Fibroblast of skin of right quadriceps (primary cell): ENCODE measurements at regions not wholly inside any gene's neighbourhood (a gene's known extent, or its start where the extent isn't known, plus 50 kb on each side); places are given as distances from the start of the nearest gene placed in this dataset.
"Not testable (repeated sequence)": the region's sequence is repeated elsewhere in the genome, so short reads cannot be mapped to it uniquely, and the experiment has no call there.

Experiments
- DNase-seq: peaks from one replicate; pipeline ENCODE4 v3.0.0-alpha.2; 2013

DNA sequence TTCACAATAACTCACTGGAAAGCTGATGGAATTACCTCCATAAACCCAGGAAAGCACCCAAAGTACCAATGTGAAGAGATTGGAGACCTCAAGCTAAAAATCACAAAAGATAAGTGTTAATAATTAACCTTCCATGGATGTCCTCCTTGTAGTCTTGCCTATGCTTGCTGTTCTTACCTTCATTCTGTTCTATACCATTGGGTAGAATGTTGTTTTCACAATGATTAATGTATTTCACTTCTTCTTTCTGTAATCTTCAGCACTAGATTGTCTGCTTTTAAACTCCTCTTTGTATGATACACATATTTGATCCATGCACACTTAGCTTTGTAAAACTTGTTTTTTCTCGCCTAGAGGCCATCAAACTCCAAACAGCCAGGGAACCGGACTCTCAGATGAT, 570.3 kb downstream of the RAPGEF2 start:
- DNase-seq, result no peak

DNA sequence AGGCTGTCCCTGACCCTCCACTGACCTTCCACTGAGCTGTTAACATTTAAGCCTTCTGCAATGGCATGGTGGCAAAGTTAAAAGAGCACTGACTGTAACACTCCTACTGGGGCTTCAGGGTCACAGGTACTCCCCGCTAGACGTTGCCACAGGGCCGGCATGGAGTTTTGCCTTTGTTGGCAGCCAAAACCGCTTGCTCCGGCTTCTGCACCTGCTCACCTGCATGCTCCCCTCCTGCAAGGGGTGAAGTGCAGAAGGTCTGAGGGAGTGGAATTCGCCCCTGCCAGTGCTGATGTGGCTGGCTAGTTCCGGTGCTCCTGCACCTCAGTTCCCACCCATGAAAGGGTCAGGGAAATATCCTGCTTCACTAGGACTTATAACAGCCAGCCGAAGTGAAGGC, 571.4 kb downstream of the RAPGEF2 start:
- no peak for DNase-seq

- no peak for DNase-seq
Measured at GRCh38 chr4:159677521-159677920, 574.6 kb downstream of the RAPGEF2 start.

DNA sequence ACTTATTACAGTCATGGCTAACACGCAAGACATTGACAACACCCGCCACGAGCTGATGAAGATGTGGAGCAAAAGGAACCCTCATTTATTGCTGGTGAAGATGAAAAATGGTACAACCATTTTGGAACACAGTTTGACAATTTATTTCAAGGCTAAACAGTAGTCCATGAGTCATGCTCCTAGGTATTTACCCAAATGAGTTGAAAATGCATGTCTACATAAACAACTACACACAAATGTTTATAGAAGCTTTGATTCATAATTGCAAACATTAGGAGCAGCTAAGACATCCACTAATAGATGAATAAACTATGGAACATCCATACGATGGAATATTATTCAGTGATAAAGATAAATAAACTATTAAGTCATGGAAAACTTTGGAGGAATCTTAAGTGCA, 580.1 kb downstream of the RAPGEF2 start:
- no peak for DNase-seq

- DNase-seq, result no peak
Measured at GRCh38 chr4:159684061-159684460, 581.2 kb downstream of the RAPGEF2 start.

DNA sequence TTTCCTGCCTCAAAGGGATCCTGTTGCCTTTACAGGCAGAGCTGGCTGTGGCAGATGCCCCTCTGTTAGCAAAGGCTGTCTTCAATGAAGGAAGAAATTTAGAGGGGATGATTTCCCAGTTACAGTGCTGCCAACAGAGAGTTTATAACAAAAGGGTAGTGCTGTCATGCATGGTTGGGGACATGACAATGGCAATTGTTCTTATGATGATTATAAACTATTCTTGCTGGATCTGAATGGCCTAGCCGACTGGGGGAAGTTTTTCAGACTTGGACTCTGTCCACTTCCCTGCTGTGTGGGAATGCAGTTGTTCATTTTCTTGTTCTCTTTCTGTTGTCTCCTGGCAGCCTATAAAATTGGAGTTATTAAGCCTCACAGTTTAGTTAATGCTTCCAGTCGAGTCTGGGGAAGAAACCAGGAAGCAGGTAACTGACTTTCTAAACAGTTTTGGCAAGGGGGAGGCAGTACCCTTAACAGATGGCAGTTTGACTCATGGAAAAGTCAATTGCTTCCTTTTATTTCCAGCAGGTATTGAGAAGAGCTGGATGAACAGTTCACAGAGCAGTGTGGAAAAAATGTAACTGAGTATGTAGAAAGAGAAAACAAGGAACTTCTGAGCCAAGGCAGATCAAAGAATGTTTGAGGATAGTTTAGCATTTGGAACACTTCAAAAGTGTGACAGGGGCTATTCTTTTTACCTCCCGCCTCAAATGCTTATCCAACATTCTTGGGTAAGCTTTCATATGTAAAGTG, 582.6 kb downstream of the RAPGEF2 start:
- no peak for DNase-seq

DNA sequence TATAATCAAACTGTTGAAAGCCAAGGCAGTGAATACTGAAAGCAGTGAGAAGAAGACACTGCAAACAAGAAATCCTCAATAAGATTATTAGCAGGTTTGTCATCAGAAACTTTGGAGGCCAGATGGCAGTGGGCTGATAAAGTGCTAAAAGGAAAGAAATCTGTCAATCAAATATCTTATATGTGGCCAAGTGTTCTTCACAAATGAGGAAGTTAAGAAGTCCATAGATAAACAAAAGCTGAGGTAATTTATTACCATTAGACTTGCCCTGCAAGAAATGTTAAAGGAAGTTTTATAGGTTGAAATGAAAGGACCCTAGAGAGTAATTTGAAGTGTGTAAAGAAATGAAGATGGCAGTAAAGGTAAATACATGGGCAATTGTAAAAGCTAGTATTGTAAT, 586.6 kb downstream of the RAPGEF2 start:
- no peak for DNase-seq

DNA sequence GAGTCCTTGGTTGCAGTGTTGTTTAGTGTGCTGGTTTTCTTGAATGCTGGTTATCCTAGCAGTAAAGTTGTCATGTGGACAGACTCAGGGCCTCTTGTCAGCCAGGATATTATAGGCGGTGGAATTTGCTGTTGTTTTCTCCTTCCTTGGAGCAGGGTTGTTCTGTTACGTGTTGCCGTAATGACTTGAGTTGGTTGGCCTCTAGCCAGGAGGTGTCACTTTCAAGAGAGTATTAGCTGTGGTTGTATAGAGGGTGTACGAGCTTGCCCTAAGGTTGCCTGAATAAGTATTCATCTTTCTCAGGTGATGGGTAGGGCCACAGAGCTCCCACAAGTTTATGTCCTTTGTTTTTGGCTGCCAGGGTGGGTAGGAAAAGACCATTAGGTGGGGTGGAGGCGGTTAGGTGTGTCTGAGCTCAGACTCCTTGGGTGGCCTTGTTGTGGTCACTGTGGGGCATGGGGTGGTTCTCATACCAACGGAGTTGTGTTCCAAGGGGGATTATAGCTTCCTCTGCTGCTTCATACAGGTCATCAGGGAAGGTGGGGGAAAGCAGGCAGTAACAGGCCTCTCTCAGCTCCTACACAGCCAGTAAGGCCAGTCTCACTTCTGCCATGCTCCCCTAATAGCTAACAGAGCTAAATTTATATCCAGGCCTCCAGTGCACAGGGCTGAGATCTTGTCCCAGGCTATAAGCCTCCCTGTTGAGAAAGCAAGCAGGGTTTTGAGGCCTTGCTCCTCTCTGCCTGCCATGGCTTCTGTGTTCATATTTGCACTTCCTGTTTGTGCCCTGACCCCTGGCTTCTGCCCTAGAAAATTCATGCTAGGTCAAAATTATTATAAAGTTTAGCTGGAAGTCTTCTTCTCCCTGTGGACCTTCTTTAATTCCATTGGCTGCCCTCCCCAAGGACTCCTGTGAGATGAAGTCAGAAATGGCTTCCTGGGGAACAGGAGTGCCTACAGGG, 594.7 kb downstream of the RAPGEF2 start:
- no peak for DNase-seq

DNA sequence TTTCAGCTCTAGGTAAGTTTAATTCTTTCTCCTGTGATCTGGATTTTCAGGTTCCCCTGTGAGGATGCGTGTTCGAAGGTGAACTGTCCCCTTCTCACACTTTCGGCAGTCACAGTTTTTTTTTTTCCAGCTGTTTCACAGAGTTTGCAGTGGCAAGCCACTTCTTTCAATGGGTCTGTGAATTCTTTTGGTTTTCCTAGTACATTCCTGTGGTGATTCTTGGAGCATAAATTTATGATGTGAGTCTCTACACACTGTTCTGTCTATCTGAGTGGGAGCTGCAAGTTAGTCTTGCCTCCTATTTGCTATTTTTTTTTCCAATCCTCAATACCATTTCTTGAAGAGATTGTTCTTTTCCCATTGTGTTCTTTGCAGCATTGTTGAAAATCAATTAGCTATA, 595.5 kb downstream of the RAPGEF2 start:
- DNase-seq, result peak; percentile 8

GRCh38 chr4:159702200-159702599, 599.3 kb downstream of the RAPGEF2 start:
- no peak for DNase-seq

DNA sequence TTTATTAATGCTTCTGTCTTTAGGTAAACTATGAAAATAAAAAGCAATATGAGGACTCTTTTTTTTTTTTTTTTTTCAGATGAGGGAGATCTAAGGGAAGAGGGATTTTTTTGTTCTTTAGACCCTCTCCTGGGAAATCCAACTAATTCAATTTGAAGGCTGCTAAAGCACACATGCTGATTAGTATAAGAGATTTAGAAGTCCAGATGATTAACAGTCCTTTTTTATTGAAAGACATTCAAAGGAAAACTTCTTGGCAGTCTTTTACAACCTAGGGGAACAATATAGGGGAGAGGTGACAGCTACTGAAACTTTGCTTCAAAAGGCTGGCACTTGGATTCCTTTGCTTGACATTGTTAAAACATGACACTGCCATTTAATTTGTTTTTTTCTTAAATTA, 602.5 kb downstream of the RAPGEF2 start:
- no peak for DNase-seq

GRCh38 chr4:159706704-159707103, 603.8 kb downstream of the RAPGEF2 start:
- DNase-seq, result no peak

DNA sequence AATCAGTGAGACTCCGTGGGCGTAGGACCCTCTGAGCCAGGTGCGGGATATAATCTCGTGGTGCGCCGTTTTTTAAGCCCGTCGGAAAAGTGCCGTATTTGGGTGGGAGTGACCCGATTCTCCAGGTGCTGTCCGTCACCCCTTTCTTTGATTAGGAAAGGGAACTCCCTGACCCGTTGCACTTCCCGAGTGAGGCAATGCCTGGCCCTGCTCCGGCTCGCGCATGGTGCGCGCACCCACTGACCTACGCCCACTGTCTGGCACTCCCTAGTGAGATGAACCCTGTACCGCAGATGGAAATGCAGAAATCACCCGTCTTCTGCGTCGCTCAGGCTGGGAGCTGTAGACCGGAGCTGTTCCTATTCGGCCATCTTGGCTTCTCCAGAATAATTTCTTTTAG, 612.3 kb downstream of the RAPGEF2 start:
- DNase-seq, result not testable (repeated sequence)

DNA sequence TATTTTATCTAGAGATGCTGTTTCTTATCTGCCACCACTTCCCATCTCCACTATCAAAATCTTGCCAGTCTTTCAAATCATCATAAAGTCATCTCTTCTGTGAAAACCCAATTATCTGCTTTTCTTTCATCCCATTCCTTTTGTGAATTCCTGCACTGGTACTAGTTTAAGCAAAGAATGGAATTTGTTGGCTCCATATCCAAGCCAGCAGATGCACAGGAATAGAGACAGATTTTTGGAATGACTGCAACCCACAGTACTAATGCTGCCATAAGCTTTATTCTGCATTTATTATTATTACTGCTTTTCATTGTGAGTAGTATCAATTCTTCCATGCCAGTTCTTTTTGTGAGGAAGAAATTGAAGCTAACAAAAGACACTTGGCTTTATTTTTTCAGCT, 616.7 kb downstream of the RAPGEF2 start:
- DNase-seq, result no peak

GRCh38 chr4:159722052-159722451, 619.2 kb downstream of the RAPGEF2 start:
- DNase-seq, result no peak

- DNase-seq, result no peak
Measured at GRCh38 chr4:159722918-159723317, 620.0 kb downstream of the RAPGEF2 start.

- no peak for DNase-seq
Measured at GRCh38 chr4:159723341-159724048, 620.6 kb downstream of the RAPGEF2 start.

DNA sequence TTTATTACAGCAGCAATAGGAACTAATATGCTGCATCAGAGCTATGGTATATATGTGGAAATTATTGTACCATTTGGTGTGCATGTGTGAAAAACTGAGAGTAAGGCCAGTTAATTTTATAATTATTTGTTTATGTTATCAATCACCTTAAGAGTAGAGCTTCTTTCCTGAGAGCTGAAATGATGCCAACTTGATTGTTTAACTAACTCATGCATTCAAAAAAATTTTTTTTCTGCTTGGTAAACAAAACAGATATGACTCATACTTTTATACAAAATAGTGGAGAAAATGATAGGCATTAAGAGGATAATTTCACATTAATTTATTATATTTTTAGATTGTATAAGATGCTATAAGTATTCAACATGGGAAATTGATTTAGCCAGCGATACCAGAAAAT, 622.7 kb downstream of the RAPGEF2 start:
- DNase-seq, result no peak

- DNase-seq, result no peak
Measured at GRCh38 chr4:159735281-159736207, 632.7 kb downstream of the RAPGEF2 start.

- no peak for DNase-seq
Measured at GRCh38 chr4:159736411-159736810, 633.5 kb downstream of the RAPGEF2 start.

DNA sequence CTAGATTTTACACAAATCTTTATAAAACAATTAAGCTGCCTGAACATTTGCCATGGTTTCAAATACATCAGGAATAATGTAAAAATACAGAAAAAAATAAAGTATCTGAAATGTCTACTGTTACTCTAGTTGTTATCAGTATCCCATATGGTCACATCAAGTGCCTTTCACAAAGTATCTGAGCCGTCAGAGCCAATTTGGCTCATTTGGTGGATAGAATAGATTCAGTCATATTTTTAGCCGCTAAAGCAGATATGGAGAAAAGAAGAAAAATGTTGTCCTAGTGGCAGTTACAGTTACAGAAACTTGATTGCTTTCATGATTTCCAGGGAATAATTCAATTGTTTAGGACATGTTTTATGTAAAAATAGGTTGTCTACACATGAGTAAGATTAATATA, 641.1 kb downstream of the RAPGEF2 start:
- DNase-seq, result no peak

GRCh38 chr4:159747983-159748382, 645.1 kb downstream of the RAPGEF2 start:
- DNase-seq, result no peak
